Mesenchymal stem cell (in vitro differentiated cells and primary cell): ENCODE measurements at regions not wholly inside any gene's neighbourhood (a gene's known extent, or its start where the extent isn't known, plus 50 kb on each side); places are given as distances from the start of the nearest gene placed in this dataset.
A peak's percentile ranks its signal among the peaks of the same experiment; 100 is the strongest.

Source experiments
- DNase-seq: peaks from one replicate; pipeline ENCODE4 v3.0.0-alpha.2; 2013
- H2AFZ ChIP-seq: one replicate; pipeline ENCODE4 v1.6.1; 2013; ENCODE audit warnings: low read depth, mild to moderate bottlenecking, control low read depth, inconsistent platforms, low read length, moderate library complexity
- H2AK5ac ChIP-seq: 2 replicates; pipeline ENCODE4 v1.6.1; 2013; ENCODE audit warnings: low read length, moderate library complexity, mild to moderate bottlenecking, inconsistent platforms; ENCODE audit not compliant: severe bottlenecking
- H2BK120ac ChIP-seq: one replicate; pipeline ENCODE4 v1.6.1; 2013; ENCODE audit warnings: low read depth, mild to moderate bottlenecking, inconsistent platforms, low read length, moderate library complexity
- H2BK12ac ChIP-seq, 2 experiments: one replicate each; pipeline ENCODE4 v1.6.1; 2013; ENCODE audit warnings: inconsistent platforms in 2 of 2, low read length in 2 of 2, mild to moderate bottlenecking in 2 of 2, moderate library complexity in 2 of 2, control low read depth in 1 of 2
- H2BK15ac ChIP-seq: one replicate; pipeline ENCODE4 v1.6.1; 2013; ENCODE audit warnings: mild to moderate bottlenecking, low read depth, inconsistent platforms; ENCODE audit not compliant: poor library complexity, severe bottlenecking
- H2BK5ac ChIP-seq: 2 replicates; pipeline ENCODE4 v1.6.1; 2013; ENCODE audit warnings: low read depth, mild to moderate bottlenecking, low read length, control low read depth, inconsistent platforms; ENCODE audit not compliant: poor library complexity, severe bottlenecking
- H3K14ac ChIP-seq, 2 experiments: one replicate each; pipeline ENCODE4 v1.6.1; 2013; ENCODE audit warnings: inconsistent platforms in 2 of 2, low read length in 2 of 2, control low read depth in 1 of 2, mild to moderate bottlenecking in 1 of 2, moderate library complexity in 1 of 2
- H3K18ac ChIP-seq, 2 experiments: one replicate each; pipeline ENCODE4 v1.6.1; 2013; ENCODE audit warnings: inconsistent platforms in 2 of 2, low read length in 2 of 2, control low read depth in 1 of 2, low read depth in 1 of 2, mild to moderate bottlenecking in 1 of 2
- H3K23ac ChIP-seq, 2 experiments: one replicate each; pipeline ENCODE4 v1.6.1; 2013; ENCODE audit warnings: inconsistent platforms in 2 of 2, low read length in 2 of 2, mild to moderate bottlenecking in 2 of 2, moderate library complexity in 2 of 2, control low read depth in 1 of 2
- H3K27ac ChIP-seq: 2 replicates; pipeline ENCODE4 v1.5.1; 2013; ENCODE audit warnings: mild to moderate bottlenecking, moderate library complexity, low read length, control low read depth, inconsistent platforms; ENCODE audit not compliant: poor library complexity, severe bottlenecking
- H3K27me3 ChIP-seq, 2 experiments: 2 replicates each; pipeline versions ENCODE4 v1.6.1 to v1.7.0; 2013; ENCODE audit warnings: low read length in 2 of 2, mild to moderate bottlenecking in 2 of 2, moderate library complexity in 2 of 2, control low read depth in 1 of 2, inconsistent platforms in 1 of 2; ENCODE audit not compliant: control insufficient read depth in 1 of 2, insufficient read depth in 1 of 2
- H3K36me3 ChIP-seq, 2 experiments: 2 replicates each; pipeline versions ENCODE4 v1.6.1 to v1.7.0; 2013; ENCODE audit warnings: low read length in 2 of 2, control low read depth in 1 of 2, inconsistent platforms in 1 of 2, low read depth in 1 of 2, mild to moderate bottlenecking in 1 of 2; ENCODE audit not compliant: insufficient read depth in 2 of 2, control insufficient read depth in 1 of 2
- H3K4ac ChIP-seq, 2 experiments: one replicate each; pipeline ENCODE4 v1.6.1; 2013; ENCODE audit warnings: inconsistent platforms in 2 of 2, low read length in 2 of 2, mild to moderate bottlenecking in 2 of 2, moderate library complexity in 2 of 2, control low read depth in 1 of 2, low read depth in 1 of 2
- H3K4me1 ChIP-seq: 2 replicates; pipeline ENCODE4 v1.6.1; 2013; ENCODE audit warnings: low read depth, low read length, control low read depth; ENCODE audit not compliant: control insufficient read depth, insufficient read depth
- H3K4me2 ChIP-seq: 2 replicates; pipeline ENCODE4 v1.6.1; 2013; ENCODE audit warnings: low read length, mild to moderate bottlenecking, inconsistent platforms; ENCODE audit not compliant: poor library complexity, severe bottlenecking
- H3K4me3 ChIP-seq, 2 experiments: 2 replicates each; pipeline versions ENCODE4 v1.5.1 to v1.7.0; 2013; ENCODE audit warnings: low read length in 2 of 2, mild to moderate bottlenecking in 2 of 2, control low read depth in 1 of 2, low read depth in 1 of 2; ENCODE audit not compliant: insufficient read depth in 1 of 2
- H3K79me1 ChIP-seq: replicated peaks from 2 replicates; pipeline ENCODE4 v1.6.1; 2013; ENCODE audit warnings: mild to moderate bottlenecking, control low read depth, low read length, inconsistent platforms; ENCODE audit not compliant: poor library complexity, severe bottlenecking
- H3K9ac ChIP-seq: 2 replicates; pipeline ENCODE4 v1.7.0; 2013; ENCODE audit warnings: mild to moderate bottlenecking, low read length, moderate library complexity
- H3K9me3 ChIP-seq: 2 replicates; pipeline ENCODE4 v1.7.0; 2013; ENCODE audit warnings: mild to moderate bottlenecking, low read length; ENCODE audit not compliant: control insufficient read depth
- H4K8ac ChIP-seq: one replicate; pipeline ENCODE4 v1.6.1; 2013; ENCODE audit warnings: inconsistent platforms, mild to moderate bottlenecking, low read length, moderate library complexity
- H4K91ac ChIP-seq: one replicate; pipeline ENCODE4 v1.6.1; 2013; ENCODE audit warnings: mild to moderate bottlenecking, low read length, inconsistent platforms
- WGBS: methylation state at CpG from one replicate; pipeline ENCODE4 v1.1.7; 2013; ENCODE audit warnings: mixed read lengths; 5-methylcytosine and 5-hydroxymethylcytosine counted together

DNA sequence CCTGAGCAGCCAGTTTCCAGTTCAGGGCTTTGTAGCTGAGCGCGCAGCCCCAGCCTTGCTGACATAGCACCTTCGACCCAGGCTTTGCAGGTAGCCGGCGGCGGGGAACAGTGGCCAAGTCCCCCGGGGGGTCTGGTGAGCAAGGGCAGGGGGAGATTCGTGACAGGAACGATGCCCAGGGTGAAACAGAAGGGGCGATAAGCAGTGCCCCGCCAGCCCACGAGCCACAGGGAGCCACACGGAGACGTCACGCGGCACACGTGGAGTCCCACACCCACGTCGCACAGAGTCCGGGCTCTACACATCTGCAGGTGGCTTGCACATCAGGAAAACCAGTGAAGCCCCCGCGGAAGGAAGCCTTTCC lies 127.2 kb downstream of the SOX1 start:
- WGBS = 91% methylated on average over 22 of the region's 22 CpGs

DNA sequence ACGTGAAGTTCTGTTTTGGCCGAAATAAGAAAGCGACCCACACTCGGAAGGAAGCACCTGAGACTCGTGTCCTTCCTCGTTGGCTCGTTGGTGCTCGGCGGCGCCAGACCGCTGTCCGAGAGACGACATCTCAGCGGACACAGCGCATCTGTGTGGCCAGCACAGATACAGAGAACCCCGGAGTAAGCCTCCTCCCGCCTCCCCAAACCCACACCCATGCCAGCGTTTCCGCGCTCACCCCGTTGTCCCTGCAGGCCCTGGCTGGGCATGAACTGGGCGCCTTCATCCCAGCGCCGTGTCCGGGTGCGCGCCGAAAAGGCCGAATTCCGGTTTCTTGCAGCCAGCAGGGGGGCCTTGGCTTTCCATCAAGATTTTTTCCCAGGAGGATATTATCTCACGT lies 127.6 kb downstream of the SOX1 start:
- Histone ChIP-seq H3K27ac (no peak overlapping the region), H3K14ac (no peak overlapping the region), H3K9me3 (no peaks in the 10 kb centered on the region), H3K79me1 (no peaks in the 10 kb centered on the region), H2BK12ac (no peak overlapping the region), H2AFZ (no peak overlapping the region), H3K4me3 (peak overlapping the region in 1 of 2 experiments; percentile 29), H2BK15ac (no peak overlapping the region), H2AK5ac (no peak overlapping the region), H3K23ac (no peak overlapping the region), H3K4ac (no peak overlapping the region), H2BK120ac (no peak overlapping the region), H4K91ac (no peak overlapping the region), H4K8ac (no peak overlapping the region), H2BK5ac (no peak overlapping the region), H3K9ac (no peak overlapping the region), H3K36me3 (peaks cover 0 to 4% of the 10 kb centered on the region in 2 experiments), H3K4me1 (no peaks in the 10 kb centered on the region), H3K27me3 (no peaks in the 10 kb centered on the region), H3K4me2 (no peak overlapping the region), H3K18ac (no peak overlapping the region)
- 89% methylated on average over 31 of the region's 31 CpGs for WGBS
- DNase-seq = no peak

More for the DNA sequence above, 127.2 kb downstream of the SOX1 start:
- Histone ChIP-seq H3K23ac (no peak overlapping the region), H3K9ac (no peak overlapping the region), H3K79me1 (no peaks in the 10 kb centered on the region), H3K4me3 (peak overlapping the region in 1 of 2 experiments; percentile 18), H4K8ac (no peak overlapping the region), H2AK5ac (no peak overlapping the region), H3K36me3 (peaks cover 0 to 4% of the 10 kb centered on the region in 2 experiments), H3K9me3 (no peaks in the 10 kb centered on the region), H3K27me3 (no peaks in the 10 kb centered on the region), H3K18ac (no peak overlapping the region), H2BK12ac (no peak overlapping the region), H3K27ac (no peak overlapping the region), H2BK5ac (no peak overlapping the region), H3K4ac (no peak overlapping the region), H2BK15ac (no peak overlapping the region), H2AFZ (no peak overlapping the region), H3K14ac (no peak overlapping the region), H3K4me1 (no peaks in the 10 kb centered on the region), H3K4me2 (no peak overlapping the region), H2BK120ac (no peak overlapping the region), H4K91ac (no peak overlapping the region)
- no peak for DNase-seq

DNA sequence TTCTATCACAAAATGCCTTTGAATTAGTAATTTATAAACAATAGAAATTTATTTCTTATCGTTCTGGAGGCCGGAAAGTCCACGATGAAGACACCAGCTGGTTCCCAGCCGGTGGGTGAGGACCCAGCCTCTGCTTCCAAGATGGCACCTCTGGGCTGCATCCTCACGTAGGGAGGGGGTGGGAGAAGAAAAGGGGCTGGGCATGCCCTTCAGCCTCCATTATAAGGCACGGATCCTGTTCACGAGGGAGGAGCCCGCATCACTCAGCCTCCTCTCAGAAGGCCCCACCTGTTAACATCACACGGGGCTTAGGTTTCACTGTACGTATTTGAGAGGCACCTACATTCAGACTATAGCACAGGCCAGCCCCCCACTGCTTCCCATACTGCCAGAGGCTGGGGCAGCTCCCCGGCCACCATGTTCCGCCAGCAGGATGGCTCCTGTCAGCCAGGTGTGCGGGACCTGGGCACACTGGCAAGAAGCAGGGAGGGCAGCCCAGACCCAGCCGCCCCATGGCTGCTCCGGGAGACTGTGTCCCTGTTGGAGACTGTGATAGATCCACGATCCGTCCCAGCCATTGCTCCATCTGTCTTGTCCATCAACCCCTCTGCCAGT lies 131.6 kb downstream of the SOX1 start:
- H3K18ac ChIP-seq = no peak overlapping the region
- no peak overlapping the region for H3K4ac ChIP-seq
- no peak overlapping the region for H3K9ac ChIP-seq
- H2BK5ac ChIP-seq = no peak overlapping the region
- H4K91ac ChIP-seq = no peak overlapping the region
- no peak overlapping the region for H3K27ac ChIP-seq
- WGBS = 87% methylated on average over 17 of the region's 17 CpGs
- H2BK15ac ChIP-seq = no peak overlapping the region
- H3K4me3 ChIP-seq = no peak overlapping the region
- H2BK12ac ChIP-seq = no peak overlapping the region
- H2BK120ac ChIP-seq = no peak overlapping the region
- H2AK5ac ChIP-seq = no peak overlapping the region
- no peak for DNase-seq
- no peak overlapping the region for H3K4me2 ChIP-seq
- no peak overlapping the region for H4K8ac ChIP-seq
- H3K36me3 ChIP-seq = peaks cover 0 to 4% of the 10 kb centered on the region in 2 experiments
- no peaks in the 10 kb centered on the region for H3K27me3 ChIP-seq
- H3K14ac ChIP-seq = no peak overlapping the region
- H3K23ac ChIP-seq = no peak overlapping the region
- no peaks in the 10 kb centered on the region for H3K79me1 ChIP-seq
- H3K9me3 ChIP-seq = no peaks in the 10 kb centered on the region
- no peaks in the 10 kb centered on the region for H3K4me1 ChIP-seq
- H2AFZ ChIP-seq = no peak overlapping the region

DNA sequence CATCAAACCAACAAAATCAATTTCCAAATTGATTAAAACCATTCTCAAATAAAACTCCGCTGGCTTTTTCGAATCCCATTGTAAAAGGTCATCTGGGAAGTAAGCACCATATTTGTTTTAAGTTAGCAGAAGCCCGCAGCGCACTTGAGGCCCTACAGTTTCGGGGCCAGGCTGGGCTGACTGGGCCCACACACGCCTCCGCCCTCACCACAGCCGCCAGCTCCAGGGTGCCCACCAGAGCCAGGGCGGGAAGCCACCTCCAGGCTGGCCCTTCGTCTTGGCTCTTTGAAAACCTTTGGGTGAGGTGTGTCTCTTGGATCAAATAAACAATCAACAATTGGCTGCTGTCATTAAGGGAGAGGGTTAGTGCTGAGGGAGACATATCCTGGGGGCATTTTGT lies 133.3 kb downstream of the SOX1 start:
- Histone ChIP-seq H3K23ac (no peak overlapping the region), H3K36me3 (no peaks in the 10 kb centered on the region), H3K9ac (no peak overlapping the region), H3K27me3 (peaks cover 9 to 10% of the 10 kb centered on the region in 2 experiments), H3K14ac (no peak overlapping the region), H3K79me1 (no peaks in the 10 kb centered on the region), H3K4me1 (no peaks in the 10 kb centered on the region), H4K8ac (no peak overlapping the region), H2BK15ac (no peak overlapping the region), H3K27ac (no peak overlapping the region), H3K4me2 (no peak overlapping the region), H2BK12ac (no peak overlapping the region), H2AFZ (no peak overlapping the region), H3K4ac (no peak overlapping the region), H2BK5ac (no peak overlapping the region), H3K18ac (no peak overlapping the region), H2BK120ac (no peak overlapping the region), H3K4me3 (no peak overlapping the region), H2AK5ac (no peak overlapping the region), H3K9me3 (no peaks in the 10 kb centered on the region), H4K91ac (no peak overlapping the region)
- WGBS = 80% methylated on average over 10 of the region's 10 CpGs
- DNase-seq = no peak
